A673 (cell line): ENCODE measurements at regions not wholly inside any gene's neighbourhood (a gene's known extent, or its start where the extent isn't known, plus 50 kb on each side); places are given as distances from the start of the nearest gene placed in this dataset.

Experiments
- BruUV-seq: library from RNA; stranded (reverse); fragments of 400-500 nt; replicated peaks from 2 replicates; lab custom pipeline; 2021; lab: Mats Ljungman, UMichigan
- CTCF ChIA-PET: fragments of 300-600 bp; sonication (Branson Sonifier 250); formaldehyde crosslinking; loops from one replicate; lab custom pipeline; 2022; ENCODE audit warnings: antibody characterized with exemption; lab: Charles Lee
- POLR2A ChIA-PET: fragments of 300-600 bp; sonication (Branson Sonifier 250); formaldehyde crosslinking; loops from one replicate; lab custom pipeline; 2022; ENCODE audit warnings: antibody characterized with exemption; ENCODE audit not compliant: low non-redundant PET; lab: Charles Lee
- DNase-seq: peaks from one replicate; pipeline ENCODE4 v3.0.0-alpha.2; 2015; ENCODE audit warnings: low spot score
- H3K27ac ChIP-seq: fragments of 200-600 bp; sonication (generic); 2 replicates; pipeline ENCODE4 v1.5.1; 2016; ENCODE audit warnings: mixed run types, low read depth, mild to moderate bottlenecking, mixed read lengths, antibody characterized with exemption, low read length; ENCODE audit not compliant: poor library complexity, severe bottlenecking
- H3K27me3 ChIP-seq: fragments of 200-600 bp; sonication (generic); replicated peaks from 2 replicates; pipeline ENCODE4 v1.6.1; 2017; ENCODE audit warnings: mixed run types, low read depth, mild to moderate bottlenecking, mixed read lengths, antibody characterized with exemption, low read length; ENCODE audit not compliant: insufficient read depth, poor library complexity
- H3K36me3 ChIP-seq: fragments of 200-600 bp; sonication (generic); 2 replicates; pipeline ENCODE4 v1.6.1; 2016; ENCODE audit warnings: mixed run types, mild to moderate bottlenecking, mixed read lengths, antibody characterized with exemption, low read length; ENCODE audit not compliant: insufficient read depth, poor library complexity, severe bottlenecking
- H3K4me1 ChIP-seq: fragments of 200-600 bp; sonication (generic); 2 replicates; pipeline ENCODE4 v1.6.1; 2017; ENCODE audit warnings: mixed run types, mild to moderate bottlenecking, mixed read lengths, antibody characterized with exemption, low read length; ENCODE audit not compliant: insufficient read depth, poor library complexity, severe bottlenecking
- H3K4me3 ChIP-seq: fragments of 200-600 bp; sonication (generic); 2 replicates; pipeline ENCODE4 v1.5.1; 2016; ENCODE audit warnings: low read depth, mixed run types, mild to moderate bottlenecking, mixed read lengths, low read length; ENCODE audit not compliant: poor library complexity, severe bottlenecking
- H3K9me3 ChIP-seq: fragments of 200-600 bp; sonication (generic); 2 replicates; pipeline ENCODE4 v1.6.1; 2016; ENCODE audit warnings: mixed run types, low read depth, mild to moderate bottlenecking, mixed read lengths, antibody characterized with exemption, low read length; ENCODE audit not compliant: poor library complexity, severe bottlenecking
- CTCF ChIP-seq: fragments of 300-800, 200-600 bp; sonication (generic); conservative IDR thresholded peaks from 2 replicates; pipeline ENCODE4 v1.5.1; 2017; ENCODE audit warnings: low read depth, mild to moderate bottlenecking, antibody characterized with exemption, low read length, moderate library complexity, mixed read lengths
- EZH2 ChIP-seq: fragments of 200-600 bp; sonication (generic); IDR thresholded peaks from 2 replicates; pipeline ENCODE4 v1.6.1; 2017; ENCODE audit warnings: borderline replicate concordance, low read depth, mild to moderate bottlenecking, mixed read lengths, antibody characterized with exemption, low read length; ENCODE audit not compliant: poor library complexity, severe bottlenecking
- intact Hi-C: fragments of 100-400 bp; cut with micrococcal nuclease; formaldehyde crosslinking; loops from one replicate; pipeline ENCODE4 v1.10.0; 2022; ENCODE audit not compliant: unreplicated experiment

- no peak for DNase-seq
- Histone ChIP-seq H3K9me3 (no peaks in the 10 kb centered on the region), H3K27ac (no peak overlapping the region), H3K27me3 (peaks cover 10% of the 10 kb centered on the region), H3K4me3 (no peak overlapping the region), H3K36me3 (no peaks in the 10 kb centered on the region), H3K4me1 (no peaks in the 10 kb centered on the region)
- CTCF ChIA-PET = no interaction called here
- intact Hi-C loops = no loop called here
- BruUV-seq = no TSS peak
- TF ChIP-seq EZH2 (no peak), CTCF (no peak)
- POLR2A ChIA-PET = no interaction called here
These were observed 135.6 kb upstream of the GJB5 start for GRCh38 chr1:34619256-34619655.

GRCh38 chr1:34621916-34622315, 132.9 kb upstream of the GJB5 start:
- no peak for DNase-seq
- no peak overlapping the region for H3K4me3 ChIP-seq
- intact Hi-C loops = no loop called here
- ChIA-PET POLR2A (no interaction called here), CTCF (interaction anchor here (0.6 kb wide), 1 partner anchor 459 kb away, joined by 3 read pairs; no protein-coding TSS in a partner anchor)
- no peak overlapping the region for H3K27ac ChIP-seq
- no peaks in the 10 kb centered on the region for H3K27me3 ChIP-seq
- no TSS peak for BruUV-seq
- no peaks in the 10 kb centered on the region for H3K9me3 ChIP-seq
- TF ChIP-seq EZH2 = no peak
- TF ChIP-seq CTCF = no peak
- H3K36me3 ChIP-seq = no peaks in the 10 kb centered on the region
- no peaks in the 10 kb centered on the region for H3K4me1 ChIP-seq

- Histone ChIP-seq H3K27me3 (no peaks in the 10 kb centered on the region), H3K9me3 (no peaks in the 10 kb centered on the region), H3K4me3 (no peak overlapping the region), H3K27ac (no peak overlapping the region), H3K36me3 (no peaks in the 10 kb centered on the region), H3K4me1 (no peaks in the 10 kb centered on the region)
- ChIA-PET POLR2A (no interaction called here), CTCF (no interaction called here)
- no TSS peak for BruUV-seq
- peak; percentile 0 for DNase-seq
- intact Hi-C loops = no loop called here
- no peak for TF ChIP-seq EZH2
- no peak for TF ChIP-seq CTCF
These were observed 129.3 kb upstream of the GJB5 start for GRCh38 chr1:34625521-34626015.
